WI38 (cell line): ENCODE measurements at regions not wholly inside any gene's neighbourhood (a gene's known extent, or its start where the extent isn't known, plus 50 kb on each side); places are given as distances from the start of the nearest gene placed in this dataset.
"Not testable (repeated sequence)": the region's sequence is repeated elsewhere in the genome, so short reads cannot be mapped to it uniquely, and the experiment has no call there.

ENCODE experiments used
- H3K4me3 ChIP-seq: 2 replicates; pipeline ENCODE4 v1.5.1; 2011; ENCODE audit warnings: low read depth, mild to moderate bottlenecking, control low read depth, low read length
- CTCF ChIP-seq: IDR thresholded peaks from 2 replicates; pipeline ENCODE4 v1.5.1; 2012; ENCODE audit warnings: low read depth, mild to moderate bottlenecking, control low read depth, low read length

GRCh38 chr7:32779167-32779566 is 112.4 kb downstream of the KBTBD2 start:
- no peak overlapping the region for H3K4me3 ChIP-seq
- TF ChIP-seq CTCF, result no peak

- not testable (repeated sequence) for H3K4me3 ChIP-seq
Observed at GRCh38 chr7:32777041-32777666, 114.4 kb downstream of the KBTBD2 start.

GRCh38 chr7:32776318-32776717 is 115.2 kb downstream of the KBTBD2 start:
- H3K4me3 ChIP-seq, result not testable (repeated sequence)

- not testable (repeated sequence) for H3K4me3 ChIP-seq
Observed at GRCh38 chr7:32775809-32776208, 115.8 kb downstream of the KBTBD2 start.

GRCh38 chr7:32774541-32774951 is 117.0 kb downstream of the KBTBD2 start:
- H3K4me3 ChIP-seq, result no peak overlapping the region
- TF ChIP-seq CTCF, result no peak

- H3K4me3 ChIP-seq, result not testable (repeated sequence)
Observed at GRCh38 chr7:32768866-32769510, 122.6 kb downstream of the KBTBD2 start.

- H3K4me3 ChIP-seq, result not testable (repeated sequence)
Observed at GRCh38 chr7:32768338-32768737, 123.2 kb downstream of the KBTBD2 start.

- not testable (repeated sequence) for H3K4me3 ChIP-seq
Observed at GRCh38 chr7:32765649-32766251, 125.8 kb downstream of the KBTBD2 start.

- no peak overlapping the region for H3K4me3 ChIP-seq
- TF ChIP-seq CTCF, result no peak
Observed at GRCh38 chr7:32765185-32765584, 126.4 kb downstream of the KBTBD2 start.

- H3K4me3 ChIP-seq, result no peak overlapping the region
- no peak for TF ChIP-seq CTCF
Observed at GRCh38 chr7:32762925-32763293, 128.7 kb downstream of the KBTBD2 start.

- H3K4me3 ChIP-seq, result not testable (repeated sequence)
Observed at GRCh38 chr7:32762206-32762924, 129.2 kb downstream of the KBTBD2 start.
